ENCODE measurements at regions not wholly inside any gene's neighbourhood (a gene's known extent, or its start where the extent isn't known, plus 50 kb on each side); places are given as distances from the start of the nearest gene placed in this dataset.

- no peak overlapping the region for H3K27ac ChIP-seq
- no peak overlapping the region for H2AFZ ChIP-seq
- H3K4me1 ChIP-seq (ENCODE audit: insufficient read depth): peaks cover 11% of the 10 kb centered on the region
- in situ Hi-C loops (cut with MboI): no loop called here
- H3K36me3 ChIP-seq (ENCODE audit: low read depth): no peaks in the 10 kb centered on the region
- no peaks in the 10 kb centered on the region for H3K79me2 ChIP-seq (ENCODE audit: insufficient read depth)
- peak; percentile 1 for DNase-seq
- H3K9me2 ChIP-seq (ENCODE audit: insufficient read depth): no peaks in the 10 kb centered on the region
- H3K9me3 ChIP-seq (ENCODE audit: low read depth): no peaks in the 10 kb centered on the region
- H3K4me3 ChIP-seq: no peak overlapping the region
- no peak for TF ChIP-seq EZH2phosphoT487 (IDR thresholded peaks at IDR 0.05; ENCODE audit: insufficient read depth, low read depth)
- no peak for TF ChIP-seq EZH2 (IDR thresholded peaks at IDR 0.05; ENCODE audit: insufficient read depth, poor library complexity, severe bottlenecking)
- H3K9ac ChIP-seq: no peak overlapping the region
- no peaks in the 10 kb centered on the region for H3F3A ChIP-seq (ENCODE audit: insufficient read depth)
- H3K27me3 ChIP-seq (replicated peaks; ENCODE audit: insufficient read depth): no peaks in the 10 kb centered on the region
- no peak overlapping the region for H3K4me2 ChIP-seq (ENCODE audit: unreplicated experiment)
- no peaks in the 10 kb centered on the region for H4K20me1 ChIP-seq (ENCODE audit: insufficient read depth)
Measured at GRCh38 chr3:117630469-117630868, 920.9 kb downstream of the TUSC7 start.

- H3K4me2 ChIP-seq (ENCODE audit: unreplicated experiment): no peak overlapping the region
Measured at GRCh38 chr3:117630885-117631284, 921.3 kb downstream of the TUSC7 start.

GRCh38 chr3:117631781-117632180 lies 922.2 kb downstream of the TUSC7 start:
- Histone ChIP-seq H3K27me3 (replicated peaks; ENCODE audit: insufficient read depth) (no peaks in the 10 kb centered on the region), H3K36me3 (ENCODE audit: low read depth) (no peaks in the 10 kb centered on the region), H4K20me1 (ENCODE audit: insufficient read depth) (no peaks in the 10 kb centered on the region), H3K9ac (no peak overlapping the region), H3K79me2 (ENCODE audit: insufficient read depth) (no peaks in the 10 kb centered on the region), H3K9me3 (ENCODE audit: low read depth) (no peaks in the 10 kb centered on the region), H3K9me2 (ENCODE audit: insufficient read depth) (no peaks in the 10 kb centered on the region), H3K27ac (no peak overlapping the region), H3K4me1 (ENCODE audit: insufficient read depth) (peaks cover 11% of the 10 kb centered on the region), H2AFZ (no peak overlapping the region), H3F3A (ENCODE audit: insufficient read depth) (no peaks in the 10 kb centered on the region), H3K4me3 (no peak overlapping the region), H3K4me2 (ENCODE audit: unreplicated experiment) (no peak overlapping the region)
- in situ Hi-C loops (cut with MboI): no loop called here
- no peak for DNase-seq
- WGBS, 2 experiments (ENCODE audit: low coverage in 1 of 2, low lambda C conversion rate in 2 of 2, missing lambda C conversion rate in 2 of 2): 40 to 43% methylated on average over 3 of the region's 3 CpGs
- no peak for TF ChIP-seq EZH2phosphoT487 (IDR thresholded peaks at IDR 0.05; ENCODE audit: insufficient read depth, low read depth)
- no peak for TF ChIP-seq EZH2 (IDR thresholded peaks at IDR 0.05; ENCODE audit: insufficient read depth, poor library complexity, severe bottlenecking)

More at GRCh38 chr3:117630885-117631284, 921.3 kb downstream of the TUSC7 start:
- H3K9me3 ChIP-seq (ENCODE audit: low read depth): no peaks in the 10 kb centered on the region
- no peaks in the 10 kb centered on the region for H3K9me2 ChIP-seq (ENCODE audit: insufficient read depth)
- H3K79me2 ChIP-seq (ENCODE audit: insufficient read depth): no peaks in the 10 kb centered on the region
- no peak for DNase-seq
- H3K27ac ChIP-seq: no peak overlapping the region
- no peaks in the 10 kb centered on the region for H3K36me3 ChIP-seq (ENCODE audit: low read depth)
- H3K9ac ChIP-seq: no peak overlapping the region
- no peak for TF ChIP-seq EZH2phosphoT487 (IDR thresholded peaks at IDR 0.05; ENCODE audit: insufficient read depth, low read depth)
- TF ChIP-seq EZH2 (IDR thresholded peaks at IDR 0.05; ENCODE audit: insufficient read depth, poor library complexity, severe bottlenecking): no peak
- H3K4me3 ChIP-seq: no peak overlapping the region
- no peaks in the 10 kb centered on the region for H3K27me3 ChIP-seq (replicated peaks; ENCODE audit: insufficient read depth)
- H3K4me1 ChIP-seq (ENCODE audit: insufficient read depth): peaks cover 11% of the 10 kb centered on the region
- H3F3A ChIP-seq (ENCODE audit: insufficient read depth): no peaks in the 10 kb centered on the region
- no peak overlapping the region for H2AFZ ChIP-seq
- WGBS, 2 experiments (ENCODE audit: low coverage in 1 of 2, low lambda C conversion rate in 2 of 2, missing lambda C conversion rate in 2 of 2): 0% methylated on average over 1 of the region's 1 CpG
- in situ Hi-C loops (cut with MboI): no loop called here
- no peaks in the 10 kb centered on the region for H4K20me1 ChIP-seq (ENCODE audit: insufficient read depth)

GRCh38 chr3:117632191-117632590 lies 922.6 kb downstream of the TUSC7 start:
- no peak overlapping the region for H2AFZ ChIP-seq
- H3K4me2 ChIP-seq (ENCODE audit: unreplicated experiment): no peak overlapping the region
- H3K9me3 ChIP-seq (ENCODE audit: low read depth): no peaks in the 10 kb centered on the region
- no peaks in the 10 kb centered on the region for H3K9me2 ChIP-seq (ENCODE audit: insufficient read depth)
- no peaks in the 10 kb centered on the region for H3K79me2 ChIP-seq (ENCODE audit: insufficient read depth)
- no peak overlapping the region for H3K4me3 ChIP-seq
- no peaks in the 10 kb centered on the region for H3K36me3 ChIP-seq (ENCODE audit: low read depth)
- 58 to 64% methylated on average over 2 of the region's 2 CpGs for WGBS, 2 experiments (ENCODE audit: low coverage in 1 of 2, low lambda C conversion rate in 2 of 2, missing lambda C conversion rate in 2 of 2)
- no peaks in the 10 kb centered on the region for H3F3A ChIP-seq (ENCODE audit: insufficient read depth)
- H3K27me3 ChIP-seq (replicated peaks; ENCODE audit: insufficient read depth): no peaks in the 10 kb centered on the region
- H3K27ac ChIP-seq: no peak overlapping the region
- DNase-seq: no peak
- in situ Hi-C loops (cut with MboI): no loop called here
- TF ChIP-seq EZH2 (IDR thresholded peaks at IDR 0.05; ENCODE audit: insufficient read depth, poor library complexity, severe bottlenecking) (no peak), EZH2phosphoT487 (IDR thresholded peaks at IDR 0.05; ENCODE audit: insufficient read depth, low read depth) (no peak)
- H3K9ac ChIP-seq: no peak overlapping the region
- no peaks in the 10 kb centered on the region for H4K20me1 ChIP-seq (ENCODE audit: insufficient read depth)
- peaks cover 11% of the 10 kb centered on the region for H3K4me1 ChIP-seq (ENCODE audit: insufficient read depth)

GRCh38 chr3:117633207-117633606 lies 923.6 kb downstream of the TUSC7 start:
- TF ChIP-seq EZH2 (IDR thresholded peaks at IDR 0.05; ENCODE audit: insufficient read depth, poor library complexity, severe bottlenecking) (no peak), EZH2phosphoT487 (IDR thresholded peaks at IDR 0.05; ENCODE audit: insufficient read depth, low read depth) (no peak)
- Histone ChIP-seq H3K27ac (no peak overlapping the region), H3K36me3 (ENCODE audit: low read depth) (no peaks in the 10 kb centered on the region), H3K9ac (no peak overlapping the region), H3K27me3 (replicated peaks; ENCODE audit: insufficient read depth) (no peaks in the 10 kb centered on the region), H3K4me3 (no peak overlapping the region), H3K4me2 (ENCODE audit: unreplicated experiment) (no peak overlapping the region), H3F3A (ENCODE audit: insufficient read depth) (no peaks in the 10 kb centered on the region), H3K9me3 (ENCODE audit: low read depth) (no peaks in the 10 kb centered on the region), H4K20me1 (ENCODE audit: insufficient read depth) (no peaks in the 10 kb centered on the region), H3K4me1 (ENCODE audit: insufficient read depth) (peaks cover 11% of the 10 kb centered on the region), H3K79me2 (ENCODE audit: insufficient read depth) (no peaks in the 10 kb centered on the region), H2AFZ (no peak overlapping the region), H3K9me2 (ENCODE audit: insufficient read depth) (no peaks in the 10 kb centered on the region)
- WGBS, 2 experiments (ENCODE audit: low coverage in 1 of 2, low lambda C conversion rate in 2 of 2, missing lambda C conversion rate in 2 of 2): 83 to 90% methylated on average over 4 of the region's 4 CpGs
- DNase-seq: no peak
- in situ Hi-C loops (cut with MboI): no loop called here

Measured in GM23248 (cell line).